IMR-90 (cell line): ENCODE measurements at regions not wholly inside any gene's neighbourhood (a gene's known extent, or its start where the extent isn't known, plus 50 kb on each side); places are given as distances from the start of the nearest gene placed in this dataset.

ENCODE experiments used
- ATAC-seq: fragments of 200-7000 bp; cut with Tn5 transposase; 2 replicates; pipeline ENCODE4 v1.9.1; 2020; ENCODE audit warnings: low read depth, mild to moderate bottlenecking, moderate library complexity
- BruUV-seq: library from RNA; stranded (reverse); fragments of 400-500 nt; replicated peaks from 2 replicates; lab custom pipeline; 2021; lab: Mats Ljungman, UMichigan
- CTCF ChIA-PET: fragments of 300-600 bp; formaldehyde crosslinking; extraction: SDS; loops from one replicate; lab custom pipeline; 2021; ENCODE audit warnings: antibody characterized with exemption; lab: Yijun Ruan, JAX
- POLR2A ChIA-PET: fragments of 300-600 bp; sonication (Branson Sonifier 250); formaldehyde crosslinking; loops from one replicate; lab custom pipeline; 2022; ENCODE audit warnings: antibody characterized with exemption; ENCODE audit not compliant: unreplicated experiment; lab: Charles Lee
- DNase-seq: peaks from one replicate; pipeline ENCODE4 v3.0.0; 2013
- H2AFZ ChIP-seq: replicated peaks from 2 replicates; pipeline ENCODE3; 2013; ENCODE audit warnings: low read length, mild to moderate bottlenecking; ENCODE audit not compliant: poor library complexity
- H2AK5ac ChIP-seq: 2 replicates; pipeline ENCODE4 v1.6.1; 2013; ENCODE audit warnings: low read depth, low read length, inconsistent platforms
- H2AK9ac ChIP-seq: replicated peaks from 2 replicates; pipeline ENCODE3; 2013; ENCODE audit warnings: mild to moderate bottlenecking, low read depth, low read length, moderate library complexity; ENCODE audit not compliant: poor library complexity
- H2BK120ac ChIP-seq: 2 replicates; pipeline ENCODE4 v1.6.1; 2013; ENCODE audit warnings: low read depth, low read length, inconsistent platforms
- H2BK15ac ChIP-seq: 3 replicates; pipeline ENCODE4 v1.6.1; 2013; ENCODE audit warnings: low read depth, low read length, inconsistent platforms
- H2BK20ac ChIP-seq: 2 replicates; pipeline ENCODE4 v1.6.1; 2013; ENCODE audit warnings: low read depth, mild to moderate bottlenecking, inconsistent platforms, low read length, moderate library complexity
- H2BK5ac ChIP-seq: 2 replicates; pipeline ENCODE4 v1.6.1; 2013; ENCODE audit warnings: mild to moderate bottlenecking, low read depth, low read length, inconsistent platforms; ENCODE audit not compliant: poor library complexity, severe bottlenecking
- H3K14ac ChIP-seq: replicated peaks from 2 replicates; pipeline ENCODE4 v1.6.1; 2013; ENCODE audit warnings: low read depth, low read length, inconsistent platforms
- H3K18ac ChIP-seq: 2 replicates; pipeline ENCODE4 v1.6.1; 2013; ENCODE audit warnings: low read depth, low read length, control low read depth
- H3K23ac ChIP-seq: 2 replicates; pipeline ENCODE4 v1.6.1; 2013; ENCODE audit warnings: low read depth, low read length, inconsistent platforms
- H3K27ac ChIP-seq: 2 replicates; pipeline ENCODE4 v1.5.1; 2013; ENCODE audit warnings: mild to moderate bottlenecking, control low read depth, low read length; ENCODE audit not compliant: insufficient read depth
- H3K27me3 ChIP-seq: 2 replicates; pipeline ENCODE4 v1.6.1; 2013; ENCODE audit warnings: low read length; ENCODE audit not compliant: control insufficient read depth, insufficient read depth
- H3K36me3 ChIP-seq: 2 replicates; pipeline ENCODE4 v1.6.1; 2013; ENCODE audit warnings: low read length, mixed read lengths; ENCODE audit not compliant: control insufficient read depth, insufficient read depth
- H3K4ac ChIP-seq: 2 replicates; pipeline ENCODE4 v1.6.1; 2013; ENCODE audit warnings: low read depth, low read length, inconsistent platforms
- H3K4me1 ChIP-seq: 2 replicates; pipeline ENCODE4 v1.6.1; 2013; ENCODE audit warnings: low read length, mixed read lengths; ENCODE audit not compliant: control insufficient read depth, insufficient read depth
- H3K4me2 ChIP-seq: 2 replicates; pipeline ENCODE4 v1.6.1; 2013; ENCODE audit warnings: low read depth, mild to moderate bottlenecking, control low read depth, low read length, moderate library complexity
- H3K4me3 ChIP-seq: 2 replicates; pipeline ENCODE4 v1.5.1; 2013; ENCODE audit warnings: low read depth, mild to moderate bottlenecking, control low read depth, low read length, moderate library complexity; ENCODE audit not compliant: insufficient read depth
- H3K56ac ChIP-seq: 2 replicates; pipeline ENCODE4 v1.6.1; 2013; ENCODE audit warnings: low read length, inconsistent platforms; ENCODE audit not compliant: insufficient read depth; ENCODE audit errors: extremely low read depth
- H3K79me1 ChIP-seq, 2 experiments: 2 replicates each; pipeline ENCODE4 v1.6.1; 2013; ENCODE audit warnings: low read length in 2 of 2, inconsistent platforms in 1 of 2, low read depth in 1 of 2
- H3K9ac ChIP-seq: 2 replicates; pipeline ENCODE4 v1.6.1; 2013; ENCODE audit warnings: low read depth, low read length, control low read depth
- H3K9me1 ChIP-seq: 2 replicates; pipeline ENCODE4 v1.6.1; 2013; ENCODE audit warnings: low read length, inconsistent platforms; ENCODE audit not compliant: insufficient read depth
- H3K9me3 ChIP-seq: 2 replicates; pipeline ENCODE4 v1.6.1; 2013; ENCODE audit warnings: low read length; ENCODE audit not compliant: control insufficient read depth, insufficient read depth
- H4K20me1 ChIP-seq: 2 replicates; pipeline ENCODE4 v1.6.1; 2013; ENCODE audit warnings: low read length, inconsistent platforms; ENCODE audit not compliant: insufficient read depth
- H4K5ac ChIP-seq: 2 replicates; pipeline ENCODE4 v1.6.1; 2013; ENCODE audit warnings: mild to moderate bottlenecking, low read depth, low read length, control low read depth
- H4K8ac ChIP-seq, 2 experiments: 2 replicates each; pipeline ENCODE4 v1.6.1; 2013; ENCODE audit warnings: low read depth in 2 of 2, low read length in 2 of 2, control low read depth in 1 of 2, inconsistent platforms in 1 of 2
- H4K91ac ChIP-seq: 2 replicates; pipeline ENCODE4 v1.6.1; 2013; ENCODE audit warnings: low read depth, low read length, inconsistent platforms; ENCODE audit not compliant: insufficient read depth
- BHLHE40 ChIP-seq: fragments of 150-350 bp; IDR thresholded peaks from 2 replicates; pipeline ENCODE4 v1.6.1; 2016; ENCODE audit warnings: mild to moderate bottlenecking, low read depth, low read length
- CEBPB ChIP-seq: IDR thresholded peaks from 2 replicates; pipeline ENCODE4 v1.6.1; 2012; ENCODE audit warnings: low read depth, low read length, improper control_type of control experiment
- CHD1 ChIP-seq: IDR thresholded peaks from 2 replicates; pipeline ENCODE4 v1.6.1; 2012; ENCODE audit warnings: low read depth, low read length, improper control_type of control experiment
- FOS ChIP-seq: fragments of 150-350 bp; IDR thresholded peaks from 2 replicates; pipeline ENCODE4 v1.6.1; 2016; ENCODE audit warnings: low read depth, low read length
- MAFK ChIP-seq: IDR thresholded peaks from 2 replicates; pipeline ENCODE4 v1.6.1; 2012; ENCODE audit warnings: low read depth, low read length, improper control_type of control experiment
- MAZ ChIP-seq: IDR thresholded peaks from 2 replicates; pipeline ENCODE4 v1.6.1; 2012; ENCODE audit warnings: low read depth, mild to moderate bottlenecking, low read length, improper control_type of control experiment, moderate library complexity, borderline replicate concordance
- MXI1 ChIP-seq: IDR thresholded peaks from 2 replicates; pipeline ENCODE4 v1.6.1; 2012; ENCODE audit warnings: low read depth, mild to moderate bottlenecking, low read length, moderate library complexity, borderline replicate concordance
- NFE2L2 ChIP-seq: fragments of 150-350 bp; IDR thresholded peaks from 2 replicates; pipeline ENCODE4 v1.6.1; 2016; ENCODE audit warnings: low read depth, mild to moderate bottlenecking, low read length
- POLR2A ChIP-seq: IDR thresholded peaks from 2 replicates; pipeline ENCODE4 v1.6.1; 2012; ENCODE audit warnings: mild to moderate bottlenecking, low read depth, low read length
- RAD21 ChIP-seq: IDR thresholded peaks from 2 replicates; pipeline ENCODE4 v1.6.1; 2012; ENCODE audit warnings: low read length, improper control_type of control experiment
- RCOR1 ChIP-seq: IDR thresholded peaks from 2 replicates; pipeline ENCODE4 v1.6.1; 2012; ENCODE audit warnings: mild to moderate bottlenecking, low read length, improper control_type of control experiment; ENCODE audit not compliant: insufficient replicate concordance
- RFX5 ChIP-seq: IDR thresholded peaks from 2 replicates; pipeline ENCODE4 v1.8.0; 2012; ENCODE audit warnings: low read depth, mild to moderate bottlenecking, low read length, moderate library complexity
- SMC3 ChIP-seq: fragments of 150-350 bp; IDR thresholded peaks from 2 replicates; pipeline ENCODE4 v1.6.1; 2016; ENCODE audit warnings: low read depth, mild to moderate bottlenecking, antibody characterized with exemption, low read length, moderate library complexity
- WGBS, 2 experiments: methylation state at CpG; one replicate each; pipeline versions ENCODE4 v1.1.5 to v1.1.7; 2013; ENCODE audit warnings: missing lambda C conversion rate in 2 of 2; ENCODE audit not compliant: insufficient read length in 1 of 2; ENCODE audit errors: extremely low coverage in 2 of 2; 5-methylcytosine and 5-hydroxymethylcytosine counted together
- dilution Hi-C: fragments of 300-500 bp; cut with HindIII; formaldehyde crosslinking; loops from one replicate; pipeline ENCODE4 v1.14.3; 2018; ENCODE audit warnings: low sequenced_read_pairs; ENCODE audit not compliant: unreplicated experiment
- in situ Hi-C: fragments of 300-500 bp; cut with MboI; formaldehyde crosslinking; loops from 3 replicates; pipeline ENCODE4 v1.14.3; 2019; ENCODE audit warnings: low sequenced_read_pairs, inconsistent platforms, mixed read lengths
- intact Hi-C: fragments of 100-400 bp; cut with micrococcal nuclease; formaldehyde crosslinking; loops from 2 replicates; pipeline ENCODE4 v1.10.0; 2022
- TF ChIP-seq, protein P1 (sequence below): conservative IDR thresholded peaks from 2 replicates; pipeline ENCODE4 v1.5.1; 2012; ENCODE audit warnings: mild to moderate bottlenecking, low read depth, low read length, improper control_type of control experiment
- TF ChIP-seq, protein P2 (sequence below): fragments of 150-350 bp; IDR thresholded peaks from 2 replicates; pipeline ENCODE4 v1.6.1; 2017; ENCODE audit warnings: mild to moderate bottlenecking, antibody characterized with exemption, low read length, low read depth
- TF ChIP-seq, protein P3 (sequence below): fragments of 150-350 bp; IDR thresholded peaks from 2 replicates; pipeline ENCODE4 v1.6.1; 2016; ENCODE audit warnings: low read depth, mild to moderate bottlenecking, low read length, moderate library complexity, borderline replicate concordance

DNA sequence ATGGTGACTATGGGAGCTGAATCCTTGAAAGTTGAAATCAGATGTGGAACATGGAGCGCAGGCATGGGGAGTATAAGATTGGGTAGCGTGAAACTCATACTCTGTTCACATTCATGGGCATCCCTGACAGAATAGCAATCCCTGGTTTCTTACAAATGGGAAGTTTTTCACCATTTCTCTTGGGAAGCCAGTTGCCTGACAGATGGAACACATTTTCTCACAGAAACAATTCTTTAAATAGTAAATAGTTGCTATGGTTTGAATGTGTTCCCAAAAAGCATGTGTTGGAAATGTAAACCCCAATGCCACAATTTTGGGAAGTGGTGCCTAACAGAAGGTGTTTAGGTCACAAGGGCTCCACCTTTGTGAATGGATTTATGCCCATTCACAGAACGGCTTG lies 262.8 kb upstream of the HS3ST5 start:
- H3K18ac ChIP-seq = no peak overlapping the region
- H3K9ac ChIP-seq = no peak overlapping the region
- H3K27ac ChIP-seq = no peak overlapping the region
- no peak overlapping the region for H2AK9ac ChIP-seq
- no peak overlapping the region for H2BK120ac ChIP-seq
- no peaks in the 10 kb centered on the region for H3K9me1 ChIP-seq
- H3K23ac ChIP-seq = no peak overlapping the region
- WGBS, 2 experiments = 40% methylated on average over 2 of the region's 3 CpGs; no CpG with 5 or more reads in 1 of the 2 experiments
- CTCF ChIA-PET = no interaction called here
- H2BK5ac ChIP-seq = no peak overlapping the region
- no peak overlapping the region for H3K14ac ChIP-seq
- H3K4ac ChIP-seq = no peak overlapping the region
- no peak overlapping the region for H2BK15ac ChIP-seq
- no peak overlapping the region for H3K4me3 ChIP-seq
- no peak for TF ChIP-seq CHD1
- no peak for TF ChIP-seq RFX5
- no peak for TF ChIP-seq MAZ
- no peak for TF ChIP-seq MXI1
- TF ChIP-seq, protein P1, sequence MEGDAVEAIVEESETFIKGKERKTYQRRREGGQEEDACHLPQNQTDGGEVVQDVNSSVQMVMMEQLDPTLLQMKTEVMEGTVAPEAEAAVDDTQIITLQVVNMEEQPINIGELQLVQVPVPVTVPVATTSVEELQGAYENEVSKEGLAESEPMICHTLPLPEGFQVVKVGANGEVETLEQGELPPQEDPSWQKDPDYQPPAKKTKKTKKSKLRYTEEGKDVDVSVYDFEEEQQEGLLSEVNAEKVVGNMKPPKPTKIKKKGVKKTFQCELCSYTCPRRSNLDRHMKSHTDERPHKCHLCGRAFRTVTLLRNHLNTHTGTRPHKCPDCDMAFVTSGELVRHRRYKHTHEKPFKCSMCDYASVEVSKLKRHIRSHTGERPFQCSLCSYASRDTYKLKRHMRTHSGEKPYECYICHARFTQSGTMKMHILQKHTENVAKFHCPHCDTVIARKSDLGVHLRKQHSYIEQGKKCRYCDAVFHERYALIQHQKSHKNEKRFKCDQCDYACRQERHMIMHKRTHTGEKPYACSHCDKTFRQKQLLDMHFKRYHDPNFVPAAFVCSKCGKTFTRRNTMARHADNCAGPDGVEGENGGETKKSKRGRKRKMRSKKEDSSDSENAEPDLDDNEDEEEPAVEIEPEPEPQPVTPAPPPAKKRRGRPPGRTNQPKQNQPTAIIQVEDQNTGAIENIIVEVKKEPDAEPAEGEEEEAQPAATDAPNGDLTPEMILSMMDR = no peak
- no peak for TF ChIP-seq FOS
- TF ChIP-seq CEBPB = no peak
- TF ChIP-seq RAD21 = no peak
- TF ChIP-seq BHLHE40 = no peak
- TF ChIP-seq POLR2A = no peak
- TF ChIP-seq NFE2L2 = no peak
- TF ChIP-seq, protein P2, sequence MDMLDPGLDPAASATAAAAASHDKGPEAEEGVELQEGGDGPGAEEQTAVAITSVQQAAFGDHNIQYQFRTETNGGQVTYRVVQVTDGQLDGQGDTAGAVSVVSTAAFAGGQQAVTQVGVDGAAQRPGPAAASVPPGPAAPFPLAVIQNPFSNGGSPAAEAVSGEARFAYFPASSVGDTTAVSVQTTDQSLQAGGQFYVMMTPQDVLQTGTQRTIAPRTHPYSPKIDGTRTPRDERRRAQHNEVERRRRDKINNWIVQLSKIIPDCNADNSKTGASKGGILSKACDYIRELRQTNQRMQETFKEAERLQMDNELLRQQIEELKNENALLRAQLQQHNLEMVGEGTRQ = no peak
- no peak for TF ChIP-seq RCOR1
- TF ChIP-seq, protein P3, sequence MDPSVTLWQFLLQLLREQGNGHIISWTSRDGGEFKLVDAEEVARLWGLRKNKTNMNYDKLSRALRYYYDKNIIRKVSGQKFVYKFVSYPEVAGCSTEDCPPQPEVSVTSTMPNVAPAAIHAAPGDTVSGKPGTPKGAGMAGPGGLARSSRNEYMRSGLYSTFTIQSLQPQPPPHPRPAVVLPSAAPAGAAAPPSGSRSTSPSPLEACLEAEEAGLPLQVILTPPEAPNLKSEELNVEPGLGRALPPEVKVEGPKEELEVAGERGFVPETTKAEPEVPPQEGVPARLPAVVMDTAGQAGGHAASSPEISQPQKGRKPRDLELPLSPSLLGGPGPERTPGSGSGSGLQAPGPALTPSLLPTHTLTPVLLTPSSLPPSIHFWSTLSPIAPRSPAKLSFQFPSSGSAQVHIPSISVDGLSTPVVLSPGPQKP = no peak
- TF ChIP-seq MAFK = no peak
- no peak for TF ChIP-seq SMC3
- H2AFZ ChIP-seq = no peak overlapping the region
- no peak overlapping the region for H3K56ac ChIP-seq
- H3K9me3 ChIP-seq = no peaks in the 10 kb centered on the region
- ATAC-seq (no peak), DNase-seq (no peak)
- no peaks in the 10 kb centered on the region for H4K20me1 ChIP-seq
- H3K27me3 ChIP-seq = no peaks in the 10 kb centered on the region
- H3K79me1 ChIP-seq = no peaks in the 10 kb centered on the region
- dilution Hi-C loops (no loop called here), intact Hi-C loops (no loop called here), in situ Hi-C loops (no loop called here)
- no peak overlapping the region for H3K4me2 ChIP-seq
- no TSS peak for BruUV-seq
- H3K4me1 ChIP-seq = no peaks in the 10 kb centered on the region
- H4K91ac ChIP-seq = no peak overlapping the region
- H4K8ac ChIP-seq = no peak overlapping the region
- H2AK5ac ChIP-seq = no peak overlapping the region
- H3K36me3 ChIP-seq = no peaks in the 10 kb centered on the region
- no peak overlapping the region for H2BK20ac ChIP-seq
- POLR2A ChIA-PET = no interaction called here
- no peak overlapping the region for H4K5ac ChIP-seq
